Subcutaneous abdominal adipose tissue (tissue), 5 donors: ENCODE measurements at regions not wholly inside any gene's neighbourhood (a gene's known extent, or its start where the extent isn't known, plus 50 kb on each side); places are given as distances from the start of the nearest gene placed in this dataset.

Experiments
- H3K27ac ChIP-seq: one replicate; pipeline ENCODE4 v1.7.0; 2013; ENCODE audit warnings: low read depth, mild to moderate bottlenecking, inconsistent platforms, low read length, moderate library complexity
- H3K27me3 ChIP-seq, 5 donors: one replicate each; pipeline ENCODE4 v1.7.0; 2013; ENCODE audit warnings: low read length in 5 of 5, inconsistent platforms in 1 of 5; ENCODE audit not compliant: control insufficient read depth in 5 of 5, insufficient read depth in 4 of 5
- H3K36me3 ChIP-seq, 5 donors: one replicate each; pipeline ENCODE4 v1.7.0; 2013; ENCODE audit warnings: low read length in 5 of 5; ENCODE audit not compliant: control insufficient read depth in 5 of 5, insufficient read depth in 5 of 5
- H3K4me1 ChIP-seq, 5 donors: one replicate each; pipeline ENCODE4 v1.7.0; 2013; ENCODE audit warnings: low read length in 5 of 5, mild to moderate bottlenecking in 3 of 5, moderate library complexity in 1 of 5; ENCODE audit not compliant: control insufficient read depth in 5 of 5, insufficient read depth in 5 of 5
- H3K4me3 ChIP-seq, 5 donors: one replicate each; pipeline ENCODE4 v1.7.0; 2013; ENCODE audit warnings: low read length in 5 of 5, low read depth in 1 of 5
- H3K9ac ChIP-seq, 5 donors: one replicate each; pipeline ENCODE4 v1.7.0; 2013; ENCODE audit warnings: low read length in 5 of 5, mild to moderate bottlenecking in 4 of 5, moderate library complexity in 3 of 5
- H3K9me3 ChIP-seq, 5 donors: one replicate each; pipeline ENCODE4 v1.7.0; 2013; ENCODE audit warnings: low read length in 5 of 5; ENCODE audit not compliant: control insufficient read depth in 5 of 5
- donor health status: healthy.
- donor health status: healthy.
- donor health status: healthy.
- donor health status: healthy.
- donor health status: healthy.

DNA sequence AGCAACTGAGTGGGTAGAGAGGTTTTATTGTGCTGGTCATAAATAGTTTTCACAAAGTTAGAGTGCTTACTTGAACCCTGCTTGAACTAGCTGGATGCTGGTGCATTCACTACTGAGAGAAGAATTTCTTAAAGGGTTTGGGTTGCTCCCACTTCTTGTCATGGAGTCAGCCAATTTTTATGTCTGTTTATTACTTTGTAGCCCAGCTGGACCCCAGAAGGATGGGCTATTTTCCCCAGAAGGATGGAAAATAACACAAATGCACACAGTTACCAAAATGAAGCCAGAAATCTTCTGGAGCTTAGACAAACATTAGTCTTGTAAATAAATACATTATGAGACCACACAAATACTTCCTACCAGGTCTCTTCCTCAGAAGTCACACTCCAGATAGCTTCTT, 480.8 kb upstream of the TNC start:
- Histone ChIP-seq H3K9ac (no peak overlapping the region), H3K36me3 (no peaks in the 10 kb centered on the region), H3K4me3 (no peak overlapping the region), H3K9me3 (no peaks in the 10 kb centered on the region), H3K4me1 (peaks cover 0 to 21% (median 6%) of the 10 kb centered on the region in 5 donors), H3K27ac (no peak overlapping the region), H3K27me3 (no peaks in the 10 kb centered on the region)

DNA sequence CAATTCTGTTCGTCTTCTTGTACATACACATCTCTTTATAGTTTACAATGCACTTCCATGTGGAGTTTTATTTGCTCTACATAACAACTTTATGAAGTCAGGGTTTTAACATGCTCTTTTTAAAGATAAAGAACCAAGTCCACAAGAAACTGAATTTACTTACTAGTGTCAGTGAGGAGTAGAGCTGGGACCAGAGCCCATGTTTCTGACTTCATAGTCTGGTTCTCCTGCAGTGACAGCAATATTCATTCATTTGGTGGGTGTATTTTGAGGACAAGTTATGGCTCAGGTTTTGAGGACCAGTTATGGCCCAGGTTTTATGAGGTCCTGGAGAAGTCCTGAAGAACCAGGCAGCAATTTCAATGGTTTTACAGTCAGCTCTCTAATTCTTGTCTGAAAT, 481.9 kb upstream of the TNC start:
- no peak overlapping the region for H3K27ac ChIP-seq
- no peaks in the 10 kb centered on the region for H3K36me3 ChIP-seq
- no peaks in the 10 kb centered on the region for H3K9me3 ChIP-seq
- peaks cover 0 to 16% (median 6%) of the 10 kb centered on the region in 5 donors for H3K4me1 ChIP-seq
- H3K4me3 ChIP-seq = no peak overlapping the region
- H3K9ac ChIP-seq = no peak overlapping the region
- H3K27me3 ChIP-seq = no peaks in the 10 kb centered on the region

DNA sequence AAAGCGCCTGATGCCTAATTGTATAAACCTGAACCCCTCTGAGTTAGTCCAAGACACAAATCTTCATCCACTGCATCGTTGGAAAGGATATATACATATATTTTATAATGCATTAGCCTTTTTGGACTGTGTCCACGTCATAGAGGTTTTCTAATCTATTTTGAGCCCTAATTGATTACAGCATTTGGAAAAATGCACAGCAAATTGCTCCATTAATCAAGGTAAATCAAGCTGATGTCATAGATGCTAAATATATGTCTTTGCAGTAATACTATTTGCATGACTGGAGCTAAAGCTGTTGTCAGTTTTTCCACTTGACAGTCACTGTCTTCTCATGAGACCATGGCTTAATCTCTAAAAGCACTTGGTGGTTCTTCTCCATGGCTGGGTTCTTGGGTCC, 483.5 kb upstream of the TNC start:
- no peak overlapping the region for H3K27ac ChIP-seq
- H3K4me1 ChIP-seq = peaks cover 0 to 4% (median 0%) of the 10 kb centered on the region in 5 donors
- H3K36me3 ChIP-seq = no peaks in the 10 kb centered on the region
- H3K9ac ChIP-seq = no peak overlapping the region
- no peaks in the 10 kb centered on the region for H3K27me3 ChIP-seq
- no peaks in the 10 kb centered on the region for H3K9me3 ChIP-seq
- H3K4me3 ChIP-seq = no peak overlapping the region

DNA sequence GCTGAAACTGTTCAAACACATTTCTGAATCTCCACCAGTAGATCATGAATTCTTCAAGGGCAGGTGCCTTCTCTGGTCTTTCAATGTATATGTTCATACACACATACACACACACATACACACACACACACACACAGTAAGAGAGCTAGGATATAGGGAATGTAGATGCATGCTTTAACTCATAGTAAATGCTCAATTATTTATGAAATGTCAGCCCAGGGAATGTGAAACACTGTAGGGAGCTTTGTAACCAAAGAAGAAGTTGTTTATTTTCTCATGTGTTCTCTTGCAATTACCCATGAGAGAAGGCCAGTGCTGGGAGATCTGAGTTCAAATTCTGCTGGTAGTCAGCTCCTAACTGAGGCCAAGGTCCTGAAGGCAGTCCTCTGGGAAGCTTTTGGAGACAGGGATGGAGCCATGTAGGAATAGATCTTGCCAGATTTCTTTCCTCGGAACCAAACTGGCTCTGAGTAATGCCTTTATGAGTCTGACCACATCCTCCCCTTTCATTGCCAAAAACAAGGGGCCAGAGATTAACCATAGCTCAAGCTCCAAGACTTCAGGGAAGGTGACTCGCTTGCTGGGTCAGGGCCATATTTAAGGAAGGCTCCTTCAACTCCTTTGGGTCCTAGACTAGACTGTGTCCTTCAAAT, 487.0 kb upstream of the TNC start:
- H3K27ac ChIP-seq = no peak overlapping the region
- H3K27me3 ChIP-seq = no peaks in the 10 kb centered on the region
- no peak overlapping the region for H3K4me3 ChIP-seq
- H3K9me3 ChIP-seq = peaks cover 0 to 6% (median 0%) of the 10 kb centered on the region in 5 donors
- no peaks in the 10 kb centered on the region for H3K4me1 ChIP-seq
- no peak overlapping the region for H3K9ac ChIP-seq
- no peaks in the 10 kb centered on the region for H3K36me3 ChIP-seq

DNA sequence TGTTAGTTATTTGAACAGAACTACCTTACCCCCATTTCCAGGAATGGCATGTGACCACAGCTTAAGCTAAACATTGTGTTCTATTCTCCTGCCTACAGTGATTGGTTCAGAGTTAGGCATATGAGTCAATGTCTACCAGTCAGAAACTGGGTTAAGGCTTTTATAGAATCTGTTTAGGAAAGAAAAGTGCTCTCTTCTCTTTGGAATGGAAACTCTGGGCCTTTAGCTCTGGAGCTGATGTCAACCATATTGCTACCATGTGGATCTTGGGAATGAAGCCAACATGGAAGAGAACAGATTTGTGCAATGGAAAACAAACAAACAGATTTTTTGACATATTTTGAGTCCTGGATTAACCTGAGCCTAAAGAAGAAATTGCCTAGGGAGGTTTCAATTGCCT, 488.9 kb upstream of the TNC start:
- H3K27ac ChIP-seq = no peak overlapping the region
- no peak overlapping the region for H3K4me3 ChIP-seq
- peaks cover 0 to 6% (median 0%) of the 10 kb centered on the region in 5 donors for H3K9me3 ChIP-seq
- H3K9ac ChIP-seq = no peak overlapping the region
- no peaks in the 10 kb centered on the region for H3K27me3 ChIP-seq
- H3K4me1 ChIP-seq = no peaks in the 10 kb centered on the region
- H3K36me3 ChIP-seq = no peaks in the 10 kb centered on the region

DNA sequence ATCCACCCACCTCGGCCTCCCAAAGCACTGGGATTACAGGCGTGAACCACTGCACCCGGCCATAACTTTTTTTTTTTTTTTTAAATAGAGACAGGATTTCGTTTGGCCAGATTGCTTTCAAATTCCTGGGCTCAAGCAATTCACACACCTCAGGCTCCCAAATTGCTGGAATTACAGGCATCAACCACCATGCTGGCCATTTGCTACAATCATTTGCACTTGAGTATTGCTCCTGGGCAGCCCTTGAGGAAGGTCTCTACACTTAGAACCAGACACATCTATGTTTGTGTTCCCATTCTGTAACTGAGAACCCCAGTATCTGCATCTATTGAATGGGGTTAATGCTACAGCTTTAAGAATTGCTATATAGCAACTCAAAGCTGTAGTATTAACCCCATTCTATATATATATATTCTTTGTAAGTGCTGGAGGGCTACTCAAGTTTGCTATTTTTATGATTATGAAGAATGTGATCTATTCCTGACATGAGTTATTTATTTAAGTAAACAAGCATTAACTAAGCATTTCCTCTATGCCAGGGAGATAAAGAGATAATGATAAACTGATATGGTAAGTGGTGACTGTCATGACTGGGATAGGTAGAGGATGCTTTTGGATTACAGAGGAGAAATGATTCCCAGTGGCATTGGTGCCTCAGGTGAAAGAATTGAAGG, 496.5 kb upstream of the TNC start:
- Histone ChIP-seq H3K27ac (no peak overlapping the region), H3K9me3 (peaks cover 0 to under 1% (median 0%) of the 10 kb centered on the region in 5 donors), H3K4me1 (no peaks in the 10 kb centered on the region)

DNA sequence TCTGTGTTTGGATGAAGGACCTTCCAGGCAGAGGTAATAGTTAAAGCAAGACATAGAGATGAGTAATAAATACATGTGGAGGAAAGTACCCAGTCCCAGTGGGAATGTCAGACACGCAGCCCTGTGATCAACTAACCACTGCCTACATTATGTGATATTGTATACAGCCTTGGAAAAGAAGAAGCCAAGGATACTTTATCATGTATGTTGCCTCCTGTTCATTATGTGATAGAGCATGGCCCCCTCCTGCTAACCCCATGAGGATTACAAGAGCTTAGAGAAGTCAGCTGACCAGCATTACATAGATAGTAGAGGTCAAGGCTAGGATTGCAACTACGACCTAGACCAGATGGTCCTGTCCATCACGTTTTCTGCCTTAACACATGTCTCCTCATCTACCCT, 497.0 kb upstream of the TNC start:
- H3K9me3 ChIP-seq = no peaks in the 10 kb centered on the region
- H3K27ac ChIP-seq = no peak overlapping the region
- no peak overlapping the region for H3K9ac ChIP-seq
- H3K4me3 ChIP-seq = no peak overlapping the region
- H3K36me3 ChIP-seq = no peaks in the 10 kb centered on the region
- no peaks in the 10 kb centered on the region for H3K4me1 ChIP-seq
- H3K27me3 ChIP-seq = no peaks in the 10 kb centered on the region

More for the DNA sequence above, 496.5 kb upstream of the TNC start:
- Histone ChIP-seq H3K36me3 (no peaks in the 10 kb centered on the region), H3K9ac (no peak overlapping the region), H3K27me3 (no peaks in the 10 kb centered on the region), H3K4me3 (no peak overlapping the region)

DNA sequence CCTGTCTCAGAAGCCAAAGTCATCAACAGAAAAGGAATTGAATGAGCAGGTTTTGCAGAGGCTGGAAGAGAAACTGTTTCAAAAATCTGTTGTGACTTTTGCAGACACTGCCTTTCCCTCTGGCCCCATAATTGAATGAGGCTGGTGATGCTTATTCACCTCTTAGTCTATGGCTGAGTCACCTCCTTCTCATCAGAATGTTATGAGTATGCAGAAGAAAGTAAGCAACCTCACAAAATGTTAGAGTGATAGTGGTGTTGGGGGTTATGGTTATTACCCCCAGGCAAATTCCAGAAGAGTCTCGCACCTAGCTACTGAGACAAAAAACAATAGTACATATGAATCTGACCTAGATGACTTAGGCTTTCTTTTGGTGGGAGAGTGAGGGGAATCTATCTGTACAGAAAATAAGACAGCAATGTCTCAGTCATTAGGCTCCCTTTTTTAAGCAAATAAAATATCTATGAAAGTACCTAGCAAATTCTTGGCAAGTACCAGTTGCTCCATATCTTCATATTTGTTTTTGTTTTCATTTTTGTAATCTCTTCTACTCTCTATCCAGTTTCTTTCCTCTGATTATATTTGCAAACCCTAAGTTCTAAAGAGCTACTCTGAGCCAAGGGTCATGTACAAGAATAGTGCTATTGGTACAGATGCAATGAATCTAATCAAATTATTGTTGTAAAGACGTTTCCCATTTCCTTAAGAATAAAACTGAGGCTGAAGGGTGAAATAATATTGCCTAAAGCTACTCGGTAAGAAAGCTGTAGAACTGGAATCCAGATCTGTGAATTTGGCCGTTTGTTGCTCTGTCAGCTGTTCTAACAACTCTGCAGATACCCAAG, 498.1 kb upstream of the TNC start:
- Histone ChIP-seq H3K36me3 (no peaks in the 10 kb centered on the region), H3K4me3 (no peak overlapping the region), H3K4me1 (no peaks in the 10 kb centered on the region), H3K9ac (no peak overlapping the region), H3K27me3 (no peaks in the 10 kb centered on the region), H3K9me3 (no peaks in the 10 kb centered on the region), H3K27ac (no peak overlapping the region)

DNA sequence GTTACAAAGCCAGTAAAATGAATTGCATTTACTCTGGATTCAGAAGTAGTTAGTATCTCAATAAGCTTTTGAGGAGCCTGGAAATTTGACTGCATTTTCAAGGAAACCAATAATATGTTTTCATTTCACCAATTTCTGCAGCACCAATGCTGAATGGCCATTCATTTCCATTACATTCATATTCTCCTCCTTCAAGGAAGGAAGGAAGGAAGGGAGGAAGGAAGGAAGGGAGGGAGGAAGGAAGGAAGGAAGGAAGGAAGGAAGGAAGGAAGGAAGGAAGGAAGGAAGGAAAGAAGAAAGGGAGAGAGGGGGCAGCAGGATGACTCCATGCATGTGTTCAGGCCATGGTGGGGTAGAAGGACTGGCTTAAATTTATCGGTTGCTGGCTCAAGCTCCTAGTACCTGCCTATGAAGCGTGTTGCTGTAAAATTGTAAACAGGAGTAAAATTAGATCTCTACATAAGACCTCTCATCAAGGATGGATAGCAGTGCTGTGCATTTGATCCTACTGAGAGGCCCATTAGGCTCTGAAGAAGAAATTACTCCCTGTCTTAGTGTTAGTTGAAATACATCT, 498.8 kb upstream of the TNC start:
- Histone ChIP-seq H3K27me3 (no peaks in the 10 kb centered on the region), H3K9ac (no peak overlapping the region), H3K36me3 (no peaks in the 10 kb centered on the region), H3K4me3 (no peak overlapping the region), H3K4me1 (no peaks in the 10 kb centered on the region), H3K9me3 (no peaks in the 10 kb centered on the region), H3K27ac (no peak overlapping the region)

DNA sequence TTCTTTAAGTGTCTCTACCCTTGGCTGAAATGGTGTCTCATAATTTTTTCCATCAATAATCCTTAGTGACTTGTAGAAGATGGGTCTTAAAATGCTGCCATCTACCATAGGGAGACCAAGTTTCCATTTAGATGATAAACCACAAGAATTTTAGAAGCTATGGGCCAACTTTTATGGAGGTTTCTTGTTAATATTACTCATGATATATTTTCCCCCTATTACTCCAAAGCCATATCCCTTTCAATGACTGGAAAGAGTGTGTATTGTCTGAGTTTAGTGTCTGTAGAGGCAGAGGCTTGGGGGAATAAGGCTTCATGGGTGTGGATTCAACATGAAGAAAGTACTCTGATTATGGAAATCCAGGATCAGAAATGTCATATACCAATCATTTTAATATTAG, 507.3 kb upstream of the TNC start:
- Histone ChIP-seq H3K9me3 (peaks cover 0 to 8% (median 0%) of the 10 kb centered on the region in 5 donors), H3K9ac (no peak overlapping the region), H3K27ac (no peak overlapping the region), H3K4me1 (no peaks in the 10 kb centered on the region), H3K27me3 (no peaks in the 10 kb centered on the region), H3K36me3 (no peaks in the 10 kb centered on the region), H3K4me3 (no peak overlapping the region)
